ENCODE measurements at regions not wholly inside any gene's neighbourhood (a gene's known extent, or its start where the extent isn't known, plus 50 kb on each side); places are given as distances from the start of the nearest gene placed in this dataset.

DNA sequence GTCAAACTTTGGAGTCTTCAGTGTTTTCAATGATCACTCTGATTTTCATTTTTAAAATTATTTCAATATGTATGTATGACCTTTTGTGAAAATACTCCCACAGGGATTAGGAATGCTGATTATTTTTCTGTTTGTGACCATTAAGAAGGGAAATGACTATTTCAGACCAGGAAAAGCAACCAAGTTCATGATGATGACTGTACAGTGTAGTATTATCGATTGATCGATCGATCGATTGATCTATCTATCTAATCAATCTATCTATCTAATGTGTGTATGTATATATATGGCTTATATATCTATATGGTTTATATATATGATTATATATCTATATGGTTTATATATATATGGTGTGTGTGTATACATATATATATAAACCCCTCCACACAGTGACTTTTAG lies 131.5 kb upstream of the VEGFC start:
- no peak for DNase-seq (ENCODE audit: low spot score in 2 of 2)
- H3K4me3 ChIP-seq (ENCODE audit: low read depth, poor library complexity, severe bottlenecking) = no peak overlapping the region
- no peak for TF ChIP-seq CTCF (IDR thresholded peaks at IDR 0.05)
- TF ChIP-seq POLR2A (IDR thresholded peaks at IDR 0.05) = no peak
- intact Hi-C loops (cut with DNase I; ENCODE audit: low total_unique reads) = no loop called here
- WGBS, 2 donors = 94 to 97% methylated on average over 4 of the region's 4 CpGs

- WGBS, 2 donors = 73 to 88% methylated on average over 2 of the region's 2 CpGs
- no peak for DNase-seq (ENCODE audit: low spot score in 2 of 2)
- intact Hi-C loops (cut with DNase I; ENCODE audit: low total_unique reads) = no loop called here
- no peak overlapping the region for H3K4me3 ChIP-seq (ENCODE audit: low read depth, poor library complexity, severe bottlenecking)
- TF ChIP-seq CTCF (IDR thresholded peaks at IDR 0.05) (no peak), POLR2A (IDR thresholded peaks at IDR 0.05) (no peak)
Observed at GRCh38 chr4:176925962-176926361, 133.2 kb upstream of the VEGFC start.

DNA sequence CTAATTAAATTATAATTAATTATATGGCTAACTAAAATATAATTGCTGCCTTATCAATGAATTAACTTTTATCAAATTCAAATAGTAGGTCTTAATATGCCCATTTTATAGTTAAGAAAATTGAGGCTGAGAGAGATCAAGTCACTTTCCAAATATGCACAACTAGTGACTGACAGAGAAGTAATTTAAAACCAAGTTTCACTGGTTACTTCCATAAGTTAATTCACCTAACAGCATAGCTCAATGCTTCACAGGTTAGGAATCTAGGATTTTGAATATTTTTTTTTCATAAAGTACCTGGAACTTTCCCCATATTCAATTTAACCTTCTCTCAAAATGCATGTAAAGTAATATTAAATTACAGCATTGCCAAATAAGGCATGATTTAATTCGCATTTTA lies 134.4 kb upstream of the VEGFC start:
- WGBS, 2 donors = 78 to 81% methylated on average over 1 of the region's 1 CpG
- TF ChIP-seq CTCF (IDR thresholded peaks at IDR 0.05) (no peak), POLR2A (IDR thresholded peaks at IDR 0.05) (no peak)

DNA sequence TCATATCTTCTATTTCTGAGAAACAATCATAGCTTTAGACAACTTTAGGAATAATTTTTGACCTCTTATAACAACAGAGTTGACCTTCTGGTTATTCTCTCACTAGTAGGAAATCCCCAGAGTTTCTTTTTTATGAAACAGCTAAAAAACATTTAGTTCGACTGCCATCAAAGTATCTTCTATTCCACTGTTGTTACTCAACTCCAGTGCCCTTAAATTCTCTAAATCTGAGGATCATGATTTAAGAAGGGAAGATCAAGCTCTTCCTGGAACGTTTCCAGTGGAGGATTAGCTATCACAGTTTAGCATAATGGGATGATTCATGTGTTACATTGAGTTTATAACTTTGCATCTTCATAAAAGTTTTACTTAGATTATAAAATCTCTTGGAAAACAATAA lies 134.9 kb upstream of the VEGFC start:
- no peak for TF ChIP-seq CTCF (IDR thresholded peaks at IDR 0.05)
- no peak for TF ChIP-seq POLR2A (IDR thresholded peaks at IDR 0.05)
- H3K4me3 ChIP-seq (ENCODE audit: low read depth, poor library complexity, severe bottlenecking) = no peak overlapping the region
- WGBS, 2 donors = 15 to 16% methylated on average over 2 of the region's 2 CpGs
- DNase-seq (ENCODE audit: low spot score in 2 of 2) = no peak
- intact Hi-C loops (cut with DNase I; ENCODE audit: low total_unique reads) = no loop called here

More for the DNA sequence above, 134.4 kb upstream of the VEGFC start:
- no peak for DNase-seq (ENCODE audit: low spot score in 2 of 2)
- intact Hi-C loops (cut with DNase I; ENCODE audit: low total_unique reads) = no loop called here
- H3K4me3 ChIP-seq (ENCODE audit: low read depth, poor library complexity, severe bottlenecking) = no peak overlapping the region

DNA sequence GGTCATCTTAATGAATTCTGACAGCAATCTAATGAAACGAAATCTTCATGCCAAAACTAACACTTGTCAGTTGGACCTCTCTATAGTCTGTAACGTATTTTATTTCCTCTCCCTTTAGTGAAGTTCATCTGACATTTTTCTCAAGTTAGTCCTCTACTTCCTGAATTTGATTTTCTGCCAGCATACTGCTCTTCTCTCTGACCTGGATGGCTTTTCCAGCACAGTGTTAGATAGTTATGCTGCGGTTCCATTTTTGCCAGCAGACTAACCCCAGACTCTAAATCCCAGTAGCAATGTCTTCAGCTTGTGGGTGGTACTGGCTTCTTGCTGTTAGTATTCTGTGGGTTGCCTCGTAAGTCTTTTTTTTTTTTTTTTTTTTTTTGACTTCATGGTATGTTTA lies 146.7 kb upstream of the VEGFC start:
- intact Hi-C loops (cut with DNase I; ENCODE audit: low total_unique reads) = no loop called here
- DNase-seq (ENCODE audit: low spot score in 2 of 2) = no peak
- WGBS, 2 donors = 41% methylated on average over 4 of the region's 4 CpGs
- no peak overlapping the region for H3K4me3 ChIP-seq (ENCODE audit: low read depth, poor library complexity, severe bottlenecking)
- TF ChIP-seq CTCF (IDR thresholded peaks at IDR 0.05) = no peak
- TF ChIP-seq POLR2A (IDR thresholded peaks at IDR 0.05) = no peak

DNA sequence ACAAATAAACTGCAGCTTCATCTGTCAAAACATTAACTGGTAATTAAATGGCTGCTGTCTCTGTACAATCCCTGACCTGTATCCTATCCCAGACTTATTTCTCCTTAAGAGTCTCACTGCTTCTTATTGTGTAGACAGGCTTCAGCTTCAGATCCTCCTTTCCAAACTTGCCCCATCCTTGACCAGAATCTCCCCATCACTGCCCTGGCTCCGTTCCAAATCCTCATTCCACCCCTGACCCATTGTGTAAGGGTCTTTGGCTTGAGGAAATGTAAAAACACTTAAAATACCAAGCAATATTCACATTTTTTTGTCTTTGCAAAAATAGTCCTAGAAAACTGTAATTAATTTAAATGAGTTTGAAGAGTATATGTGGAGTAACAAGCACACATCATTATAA lies 152.6 kb upstream of the VEGFC start:
- TF ChIP-seq CTCF (IDR thresholded peaks at IDR 0.05) = no peak
- H3K4me3 ChIP-seq (ENCODE audit: low read depth, poor library complexity, severe bottlenecking) = no peak overlapping the region
- intact Hi-C loops (cut with DNase I; ENCODE audit: low total_unique reads) = no loop called here
- no peak for DNase-seq (ENCODE audit: low spot score in 2 of 2)
- 0% methylated on average over 1 of the region's 1 CpG for WGBS, 2 donors
